DOHH2 (cell line): ENCODE measurements at regions not wholly inside any gene's neighbourhood (a gene's known extent, or its start where the extent isn't known, plus 50 kb on each side); places are given as distances from the start of the nearest gene placed in this dataset.
A peak's percentile ranks its signal among the peaks of the same experiment; 100 is the strongest.

ENCODE experiments used
- H3F3A ChIP-seq: fragments of 200-600 bp; sonication (generic), shearing (Covaris generic); 2 replicates; pipeline ENCODE4 v1.6.0; 2016; ENCODE audit warnings: antibody characterized with exemption, mild to moderate bottlenecking; ENCODE audit not compliant: control insufficient read depth, insufficient read depth
- H3K27ac ChIP-seq: fragments of 200-600 bp; sonication (generic); 2 replicates; pipeline ENCODE4 v1.5.1; 2014; ENCODE audit warnings: low read depth, mild to moderate bottlenecking, low read length, moderate library complexity
- H3K27me3 ChIP-seq: fragments of 200-600 bp; sonication (generic); 2 replicates; pipeline ENCODE4 v1.6.1; 2014; ENCODE audit warnings: mild to moderate bottlenecking, low read length, mixed read lengths; ENCODE audit not compliant: control insufficient read depth
- H3K36me3 ChIP-seq: fragments of 200-600 bp; sonication (generic); 2 replicates; pipeline ENCODE4 v1.6.1; 2014; ENCODE audit warnings: mild to moderate bottlenecking, low read length, moderate library complexity, mixed read lengths; ENCODE audit not compliant: control insufficient read depth
- H3K4me1 ChIP-seq: fragments of 200-600 bp; sonication (generic); 2 replicates; pipeline ENCODE4 v1.6.1; 2014; ENCODE audit warnings: mild to moderate bottlenecking, low read length, mixed read lengths; ENCODE audit not compliant: control insufficient read depth
- H3K4me2 ChIP-seq: fragments of 200-600 bp; sonication (generic); 2 replicates; pipeline ENCODE4 v1.6.0; 2014; ENCODE audit warnings: mild to moderate bottlenecking, low read length, moderate library complexity
- H3K4me3 ChIP-seq: fragments of 200-600 bp; sonication (generic); 2 replicates; pipeline ENCODE4 v1.5.1; 2014; ENCODE audit warnings: mild to moderate bottlenecking, low read length, mixed read lengths
- H3K79me2 ChIP-seq: fragments of 200-600 bp; sonication (generic); 2 replicates; pipeline ENCODE4 v1.6.1; 2014; ENCODE audit warnings: mild to moderate bottlenecking, low read length, mixed read lengths; ENCODE audit not compliant: control insufficient read depth
- H3K9me2 ChIP-seq: fragments of 200-600 bp; sonication (generic); replicated peaks from 2 replicates; pipeline ENCODE4 v1.6.1; 2014; ENCODE audit warnings: mild to moderate bottlenecking, low read length, mixed read lengths; ENCODE audit not compliant: control insufficient read depth
- H3K9me3 ChIP-seq: fragments of 200-600 bp; sonication (generic); 2 replicates; pipeline ENCODE4 v1.6.1; 2014; ENCODE audit warnings: antibody characterized with exemption, low read length, mixed read lengths; ENCODE audit not compliant: control insufficient read depth, insufficient read depth
- H4K20me1 ChIP-seq: fragments of 200-600 bp; sonication (generic); 2 replicates; pipeline ENCODE4 v1.6.0; 2014; ENCODE audit warnings: low read depth, mild to moderate bottlenecking, antibody characterized with exemption, low read length, moderate library complexity; ENCODE audit not compliant: control insufficient read depth, insufficient read depth
- CTCF ChIP-seq: fragments of 200-600 bp; sonication (generic); IDR thresholded peaks from one replicate; pipeline ENCODE4 v1.5.1; 2014; ENCODE audit warnings: antibody characterized with exemption, mild to moderate bottlenecking, low read depth, low read length; ENCODE audit not compliant: poor library complexity, severe bottlenecking
- EZH2phosphoT487 ChIP-seq: fragments of 200-600 bp; sonication (generic); IDR thresholded peaks from 2 replicates; pipeline ENCODE4 v1.6.1; 2017; ENCODE audit warnings: borderline replicate concordance, mild to moderate bottlenecking, antibody characterized with exemption, low read length, moderate library complexity, mixed read lengths

GRCh38 chr2:207473931-207474235, 55.9 kb upstream of the CREB1 start:
- Histone ChIP-seq H3K27me3 (peaks cover 17% of the 10 kb centered on the region; the same call in 1 of the 2 replicates), H3K4me1 (no peaks in the 10 kb centered on the region), H4K20me1 (no peaks in the 10 kb centered on the region), H3K36me3 (no peaks in the 10 kb centered on the region), H3K9me3 (no peaks in the 10 kb centered on the region), H3F3A (no peaks in the 10 kb centered on the region), H3K4me2 (no peak overlapping the region), H3K9me2 (no peaks in the 10 kb centered on the region), H3K4me3 (no peak overlapping the region), H3K79me2 (no peaks in the 10 kb centered on the region), H3K27ac (no peak overlapping the region)
- TF ChIP-seq CTCF (no peak), EZH2phosphoT487 (no peak)

DNA sequence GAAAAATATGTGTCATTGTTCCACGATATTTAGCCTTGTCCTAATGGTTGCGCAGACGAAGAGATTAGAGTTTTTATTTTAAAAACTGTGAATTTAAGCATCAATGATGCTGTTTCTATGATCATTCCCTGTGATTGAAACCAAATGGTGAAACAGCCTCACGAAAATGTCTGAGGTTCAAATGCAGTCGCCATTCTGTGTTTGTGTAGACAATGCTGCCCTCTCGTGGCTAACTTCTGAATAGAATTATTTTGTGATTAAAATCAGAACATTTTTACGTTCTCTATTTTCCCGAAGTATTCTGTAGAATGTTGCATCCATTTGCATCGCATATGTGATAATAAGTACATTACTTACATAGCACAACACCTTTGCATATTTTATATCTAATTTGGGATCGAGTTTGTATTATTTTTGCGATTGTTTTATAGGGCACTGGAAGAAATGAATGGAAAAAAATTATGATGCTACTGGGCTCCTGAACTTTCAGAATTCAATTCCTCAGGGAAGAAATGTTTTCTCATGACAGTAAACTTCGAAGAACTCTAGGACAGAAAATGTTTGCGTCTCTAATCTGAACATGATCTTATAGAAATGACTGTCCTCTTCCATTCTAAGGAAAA, 54.8 kb upstream of the CREB1 start:
- H3K27ac ChIP-seq = no peak overlapping the region
- TF ChIP-seq EZH2phosphoT487 = no peak
- peak; percentile 67 for TF ChIP-seq CTCF

GRCh38 chr2:207475546-207475945, 54.2 kb upstream of the CREB1 start:
- H3K27ac ChIP-seq = no peak overlapping the region
- no peaks in the 10 kb centered on the region for H3K4me1 ChIP-seq
- H3K4me2 ChIP-seq = no peak overlapping the region
- peaks cover 23% of the 10 kb centered on the region for H3K27me3 ChIP-seq
- H3K36me3 ChIP-seq = no peaks in the 10 kb centered on the region
- TF ChIP-seq CTCF = no peak
- TF ChIP-seq EZH2phosphoT487 = no peak
- H4K20me1 ChIP-seq = no peaks in the 10 kb centered on the region
- no peaks in the 10 kb centered on the region for H3K79me2 ChIP-seq
- H3K9me3 ChIP-seq = no peaks in the 10 kb centered on the region
- no peak overlapping the region for H3K4me3 ChIP-seq
- H3F3A ChIP-seq = no peaks in the 10 kb centered on the region
- H3K9me2 ChIP-seq = no peaks in the 10 kb centered on the region

More for the DNA sequence above, 54.8 kb upstream of the CREB1 start:
- no peak overlapping the region for H3K4me3 ChIP-seq
- H3K27me3 ChIP-seq = peaks cover 19% of the 10 kb centered on the region; the same call in 1 of the 2 replicates
- H3K79me2 ChIP-seq = no peaks in the 10 kb centered on the region
- H3K36me3 ChIP-seq = no peaks in the 10 kb centered on the region
- no peaks in the 10 kb centered on the region for H3K9me3 ChIP-seq
- no peaks in the 10 kb centered on the region for H4K20me1 ChIP-seq
- H3K4me1 ChIP-seq = no peaks in the 10 kb centered on the region
- H3K9me2 ChIP-seq = no peaks in the 10 kb centered on the region
- H3F3A ChIP-seq = no peaks in the 10 kb centered on the region
- no peak overlapping the region for H3K4me2 ChIP-seq

- no peak overlapping the region for H3K27ac ChIP-seq
- no peaks in the 10 kb centered on the region for H3K9me2 ChIP-seq
- TF ChIP-seq CTCF (no peak), EZH2phosphoT487 (no peak)
- no peaks in the 10 kb centered on the region for H3F3A ChIP-seq
- H3K79me2 ChIP-seq = no peaks in the 10 kb centered on the region
- no peak overlapping the region for H3K4me3 ChIP-seq
- peaks cover 29% of the 10 kb centered on the region for H3K27me3 ChIP-seq
- H3K36me3 ChIP-seq = no peaks in the 10 kb centered on the region
- no peaks in the 10 kb centered on the region for H4K20me1 ChIP-seq
- H3K4me1 ChIP-seq = no peaks in the 10 kb centered on the region
- no peak overlapping the region for H3K4me2 ChIP-seq
- no peaks in the 10 kb centered on the region for H3K9me3 ChIP-seq
Measured at GRCh38 chr2:207477896-207478295, 51.9 kb upstream of the CREB1 start.
